Osteocyte (in vitro differentiated cells): ENCODE measurements at regions not wholly inside any gene's neighbourhood (a gene's known extent, or its start where the extent isn't known, plus 50 kb on each side); places are given as distances from the start of the nearest gene placed in this dataset.

Source experiments
- DNase-seq: peaks from one replicate; pipeline ENCODE4 v3.0.0; 2021; ENCODE audit warnings: mixed read lengths; ENCODE audit not compliant: unreplicated experiment; ENCODE audit errors: extremely low spot score
- H3K27ac Mint-ChIP-seq: one replicate; pipeline ENCODE4 v1.8.0; 2021; ENCODE audit warnings: mild to moderate bottlenecking, mixed read lengths; ENCODE audit not compliant: unreplicated experiment
- H3K27me3 Mint-ChIP-seq: one replicate; pipeline ENCODE4 v1.8.0; 2021; ENCODE audit warnings: mixed read lengths; ENCODE audit not compliant: unreplicated experiment
- H3K36me3 Mint-ChIP-seq: one replicate; pipeline ENCODE4 v1.8.0; 2021; ENCODE audit warnings: mixed read lengths; ENCODE audit not compliant: unreplicated experiment
- H3K4me1 Mint-ChIP-seq: one replicate; pipeline ENCODE4 v1.8.0; 2021; ENCODE audit warnings: mixed read lengths; ENCODE audit not compliant: unreplicated experiment
- H3K4me3 Mint-ChIP-seq: one replicate; pipeline ENCODE4 v1.8.0; 2021; ENCODE audit warnings: mild to moderate bottlenecking, moderate library complexity, mixed read lengths; ENCODE audit not compliant: unreplicated experiment
- H3K9me3 Mint-ChIP-seq: one replicate; pipeline ENCODE4 v1.8.0; 2021; ENCODE audit warnings: mixed read lengths; ENCODE audit not compliant: unreplicated experiment
- CTCF ChIP-seq: fragments of 200-600 bp; sonication (generic); IDR thresholded peaks from 2 replicates; pipeline ENCODE4 v1.5.0; 2021; ENCODE audit warnings: antibody characterized with exemption, mild to moderate bottlenecking, moderate library complexity

DNA sequence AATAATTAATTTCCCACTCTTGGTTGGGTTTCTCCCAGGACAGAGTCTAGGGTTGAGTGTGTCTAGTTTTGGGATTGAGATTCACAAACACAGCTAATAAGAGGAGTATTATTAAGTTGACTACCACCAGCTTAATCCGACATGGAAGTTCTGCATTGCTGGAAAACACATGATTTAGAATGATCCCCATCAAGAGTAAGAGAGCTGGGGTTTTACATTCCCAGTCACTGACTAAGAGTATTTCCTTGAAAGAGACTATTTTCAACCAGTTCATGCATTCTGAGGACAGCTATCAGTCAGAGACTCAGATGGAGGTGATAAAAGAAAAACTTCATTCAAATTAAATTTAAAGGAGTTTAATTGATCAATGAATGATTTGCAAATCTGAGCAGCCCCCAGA lies 334.6 kb upstream of the LRATD1 start:
- Mint-ChIP-seq H3K36me3 (no peaks in the 10 kb centered on the region), H3K9me3 (peaks cover 9% of the 10 kb centered on the region), H3K27me3 (no peaks in the 10 kb centered on the region), H3K4me1 (no peaks in the 10 kb centered on the region), H3K27ac (no peak overlapping the region), H3K4me3 (no peak overlapping the region)
- no peak for TF ChIP-seq CTCF
- no peak for DNase-seq

DNA sequence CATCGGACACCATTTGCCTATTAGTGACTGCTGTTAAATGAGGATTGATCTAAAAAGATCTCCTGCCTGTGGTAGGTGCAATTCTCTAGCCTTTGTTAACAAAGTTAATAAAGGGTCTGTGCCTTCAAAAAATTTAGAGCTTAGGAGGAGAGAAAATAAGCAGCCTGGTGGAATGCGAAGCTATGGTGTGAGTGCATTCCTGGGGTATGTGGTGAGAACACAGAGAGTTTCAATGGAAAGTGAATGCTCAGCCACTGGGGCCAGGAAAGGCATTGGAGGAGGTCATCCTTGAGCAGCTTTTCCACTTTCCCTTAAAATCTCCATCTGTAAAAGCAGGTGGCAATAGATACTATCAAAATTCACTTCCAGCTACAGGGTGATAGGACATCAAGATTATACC lies 331.2 kb upstream of the LRATD1 start:
- H3K27ac Mint-ChIP-seq: no peak overlapping the region
- no peaks in the 10 kb centered on the region for H3K27me3 Mint-ChIP-seq
- no peaks in the 10 kb centered on the region for H3K36me3 Mint-ChIP-seq
- no peak overlapping the region for H3K4me3 Mint-ChIP-seq
- no peak for TF ChIP-seq CTCF
- no peak for DNase-seq
- H3K4me1 Mint-ChIP-seq: no peaks in the 10 kb centered on the region
- H3K9me3 Mint-ChIP-seq: peaks cover 8% of the 10 kb centered on the region

- Mint-ChIP-seq H3K4me3 (no peak overlapping the region), H3K27ac (no peak overlapping the region), H3K9me3 (peaks cover 11% of the 10 kb centered on the region), H3K27me3 (no peaks in the 10 kb centered on the region), H3K4me1 (no peaks in the 10 kb centered on the region), H3K36me3 (no peaks in the 10 kb centered on the region)
- DNase-seq: no peak
- TF ChIP-seq CTCF: no peak
Measured at GRCh38 chr2:14303366-14304115, 329.0 kb upstream of the LRATD1 start.

DNA sequence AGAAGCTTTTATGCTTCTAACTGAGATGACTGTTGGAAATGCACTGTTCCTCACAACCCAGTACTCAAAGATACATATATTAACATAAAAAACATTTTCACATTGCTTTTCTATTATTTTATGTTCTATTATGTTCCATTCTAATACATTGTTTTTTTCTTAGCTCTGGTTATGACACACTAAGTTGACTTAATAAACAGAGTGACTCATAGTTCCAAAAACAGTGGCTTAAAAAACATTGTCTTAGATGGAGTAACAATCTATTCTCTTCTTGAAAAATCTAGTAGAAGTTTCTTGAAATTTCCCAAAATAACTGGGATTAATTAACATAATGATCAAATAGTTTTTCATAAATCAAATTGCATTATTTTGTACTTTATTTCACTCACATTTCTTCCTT lies 328.2 kb upstream of the LRATD1 start:
- Mint-ChIP-seq H3K27ac (no peak overlapping the region), H3K4me1 (no peaks in the 10 kb centered on the region), H3K9me3 (peaks cover 11% of the 10 kb centered on the region), H3K36me3 (no peaks in the 10 kb centered on the region), H3K27me3 (no peaks in the 10 kb centered on the region), H3K4me3 (no peak overlapping the region)
- TF ChIP-seq CTCF: no peak
- DNase-seq: no peak

GRCh38 chr2:14306268-14306861 lies 326.2 kb upstream of the LRATD1 start:
- Mint-ChIP-seq H3K27me3 (no peaks in the 10 kb centered on the region), H3K4me1 (no peaks in the 10 kb centered on the region), H3K27ac (no peak overlapping the region), H3K4me3 (no peak overlapping the region), H3K36me3 (no peaks in the 10 kb centered on the region), H3K9me3 (peaks cover 15% of the 10 kb centered on the region)
- no peak for DNase-seq
- TF ChIP-seq CTCF: no peak
